ENCODE measurements at regions not wholly inside any gene's neighbourhood (a gene's known extent, or its start where the extent isn't known, plus 50 kb on each side); places are given as distances from the start of the nearest gene placed in this dataset.
"Not testable (repeated sequence)": the region's sequence is repeated elsewhere in the genome, so short reads cannot be mapped to it uniquely, and the experiment has no call there.

GRCh38 chr3:157589211-157589610 lies 86.0 kb upstream of the VEPH1 start:
- no peak for DNase-seq (ENCODE audit: low read depth in 3 of 3, low spot score in 1 of 3)

- DNase-seq (ENCODE audit: low read depth in 3 of 3, low spot score in 1 of 3): no peak
These were observed 85.3 kb upstream of the VEPH1 start for GRCh38 chr3:157588386-157589060.

GRCh38 chr3:157586293-157586692 lies 83.1 kb upstream of the VEPH1 start:
- DNase-seq (ENCODE audit: low read depth in 3 of 3, low spot score in 1 of 3): no peak

- no peak for DNase-seq (ENCODE audit: low read depth in 3 of 3, low spot score in 1 of 3)
These were observed 82.2 kb upstream of the VEPH1 start for GRCh38 chr3:157585386-157585785.

GRCh38 chr3:157582637-157582973 lies 79.4 kb upstream of the VEPH1 start:
- no peak for DNase-seq (ENCODE audit: low read depth in 3 of 3, low spot score in 1 of 3)

- DNase-seq (ENCODE audit: low read depth in 3 of 3, low spot score in 1 of 3): not testable (repeated sequence)
These were observed 78.9 kb upstream of the VEPH1 start for GRCh38 chr3:157581956-157582636.

- DNase-seq (ENCODE audit: low read depth in 3 of 3, low spot score in 1 of 3): no peak
These were observed 78.2 kb upstream of the VEPH1 start for GRCh38 chr3:157581371-157581770.

- DNase-seq (ENCODE audit: low read depth in 3 of 3, low spot score in 1 of 3): no peak
These were observed 75.0 kb upstream of the VEPH1 start for GRCh38 chr3:157578181-157578580.

GRCh38 chr3:157574531-157574930 lies 71.3 kb upstream of the VEPH1 start:
- no peak for DNase-seq (ENCODE audit: low read depth in 3 of 3, low spot score in 1 of 3)

GRCh38 chr3:157573780-157574378 lies 70.7 kb upstream of the VEPH1 start:
- no peak for DNase-seq (ENCODE audit: low read depth in 3 of 3, low spot score in 1 of 3)

- no peak for DNase-seq (ENCODE audit: low read depth in 3 of 3, low spot score in 1 of 3)
These were observed 70.1 kb upstream of the VEPH1 start for GRCh38 chr3:157573281-157573680.

- DNase-seq (ENCODE audit: low read depth in 3 of 3, low spot score in 1 of 3): no peak
These were observed 69.5 kb upstream of the VEPH1 start for GRCh38 chr3:157572559-157573270.

GRCh38 chr3:157566596-157566995 lies 63.4 kb upstream of the VEPH1 start:
- no peak for DNase-seq (ENCODE audit: low read depth in 3 of 3, low spot score in 1 of 3)

- no peak for DNase-seq (ENCODE audit: low read depth in 3 of 3, low spot score in 1 of 3)
These were observed 56.2 kb upstream of the VEPH1 start for GRCh38 chr3:157559401-157559800.
